ENCODE measurements at regions not wholly inside any gene's neighbourhood (a gene's known extent, or its start where the extent isn't known, plus 50 kb on each side); places are given as distances from the start of the nearest gene placed in this dataset.

DNA sequence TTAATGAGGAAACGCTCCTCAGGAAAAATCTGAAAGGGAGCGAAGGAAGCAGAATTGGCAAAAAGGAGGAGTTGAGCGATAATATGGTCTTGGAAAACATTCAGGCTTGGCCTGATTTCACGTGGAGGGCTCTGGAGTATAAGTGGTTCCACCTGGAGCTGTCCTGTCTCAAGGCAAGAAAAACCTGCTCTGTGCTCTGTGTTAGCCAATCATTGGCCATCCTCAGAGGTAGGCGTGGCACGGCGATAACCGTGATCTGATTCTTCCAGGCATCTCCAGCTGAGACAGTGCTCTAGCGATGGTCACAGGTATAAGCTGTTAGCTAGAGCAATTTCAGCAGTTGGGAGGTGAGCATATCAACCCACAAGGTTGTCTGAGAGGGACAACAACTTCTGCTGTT is 450.5 kb upstream of the MAF start:
- TF ChIP-seq, protein P1, sequence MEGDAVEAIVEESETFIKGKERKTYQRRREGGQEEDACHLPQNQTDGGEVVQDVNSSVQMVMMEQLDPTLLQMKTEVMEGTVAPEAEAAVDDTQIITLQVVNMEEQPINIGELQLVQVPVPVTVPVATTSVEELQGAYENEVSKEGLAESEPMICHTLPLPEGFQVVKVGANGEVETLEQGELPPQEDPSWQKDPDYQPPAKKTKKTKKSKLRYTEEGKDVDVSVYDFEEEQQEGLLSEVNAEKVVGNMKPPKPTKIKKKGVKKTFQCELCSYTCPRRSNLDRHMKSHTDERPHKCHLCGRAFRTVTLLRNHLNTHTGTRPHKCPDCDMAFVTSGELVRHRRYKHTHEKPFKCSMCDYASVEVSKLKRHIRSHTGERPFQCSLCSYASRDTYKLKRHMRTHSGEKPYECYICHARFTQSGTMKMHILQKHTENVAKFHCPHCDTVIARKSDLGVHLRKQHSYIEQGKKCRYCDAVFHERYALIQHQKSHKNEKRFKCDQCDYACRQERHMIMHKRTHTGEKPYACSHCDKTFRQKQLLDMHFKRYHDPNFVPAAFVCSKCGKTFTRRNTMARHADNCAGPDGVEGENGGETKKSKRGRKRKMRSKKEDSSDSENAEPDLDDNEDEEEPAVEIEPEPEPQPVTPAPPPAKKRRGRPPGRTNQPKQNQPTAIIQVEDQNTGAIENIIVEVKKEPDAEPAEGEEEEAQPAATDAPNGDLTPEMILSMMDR (IDR thresholded peaks at IDR 0.05), result no peak
- TF ChIP-seq POLR2A (IDR thresholded peaks at IDR 0.05), result no peak

Measured in right lobe of liver (tissue), 4 donors.